AG09319 (cell line): ENCODE measurements at regions not wholly inside any gene's neighbourhood (a gene's known extent, or its start where the extent isn't known, plus 50 kb on each side); places are given as distances from the start of the nearest gene placed in this dataset.

ENCODE experiments used
- DNase-seq: peaks from one replicate; pipeline ENCODE4 v3.0.0-alpha.2; 2010; ENCODE audit warnings: low read depth; ENCODE audit errors: extremely low read depth
- CTCF ChIP-seq: IDR thresholded peaks from 2 replicates; pipeline ENCODE4 v1.5.1; 2011; ENCODE audit warnings: low read depth, mild to moderate bottlenecking, inconsistent platforms, low read length, moderate library complexity

- TF ChIP-seq CTCF, result no peak
- DNase-seq, result no peak
Measured at GRCh38 chr14:87879389-87879788, 113.6 kb downstream of the GALC start.

GRCh38 chr14:87878959-87879358 is 114.0 kb downstream of the GALC start:
- TF ChIP-seq CTCF, result no peak

GRCh38 chr14:87877877-87878276 is 115.1 kb downstream of the GALC start:
- no peak for DNase-seq
- TF ChIP-seq CTCF, result no peak

More at GRCh38 chr14:87878959-87879358, 114.0 kb downstream of the GALC start:
- no peak for DNase-seq

GRCh38 chr14:87874676-87875075 is 118.3 kb downstream of the GALC start:
- DNase-seq, result no peak
- no peak for TF ChIP-seq CTCF

- TF ChIP-seq CTCF, result no peak
- no peak for DNase-seq
Measured at GRCh38 chr14:87873741-87874140, 119.2 kb downstream of the GALC start.

GRCh38 chr14:87869619-87870583 is 123.1 kb downstream of the GALC start:
- TF ChIP-seq CTCF, result no peak
- DNase-seq, result no peak

- TF ChIP-seq CTCF, result no peak
Measured at GRCh38 chr14:87868920-87869319, 124.1 kb downstream of the GALC start.

More at GRCh38 chr14:87868920-87869319, 124.1 kb downstream of the GALC start:
- DNase-seq, result no peak
